Choroid plexus epithelial cell (primary cell): ENCODE measurements at regions not wholly inside any gene's neighbourhood (a gene's known extent, or its start where the extent isn't known, plus 50 kb on each side); places are given as distances from the start of the nearest gene placed in this dataset.

Experiments
- DNase-seq: peaks from one replicate; pipeline ENCODE4 v3.0.0-alpha.2; 2010; ENCODE audit warnings: low read depth
- H3K4me3 ChIP-seq: 2 replicates; pipeline ENCODE4 v1.5.1; 2011; ENCODE audit warnings: low read depth, mild to moderate bottlenecking, control low read depth, low read length, moderate library complexity
- CTCF ChIP-seq: conservative IDR thresholded peaks from 2 replicates; pipeline ENCODE4 v1.5.1; 2011; ENCODE audit warnings: low read depth, mild to moderate bottlenecking, control low read depth, inconsistent platforms, low read length, moderate library complexity

DNA sequence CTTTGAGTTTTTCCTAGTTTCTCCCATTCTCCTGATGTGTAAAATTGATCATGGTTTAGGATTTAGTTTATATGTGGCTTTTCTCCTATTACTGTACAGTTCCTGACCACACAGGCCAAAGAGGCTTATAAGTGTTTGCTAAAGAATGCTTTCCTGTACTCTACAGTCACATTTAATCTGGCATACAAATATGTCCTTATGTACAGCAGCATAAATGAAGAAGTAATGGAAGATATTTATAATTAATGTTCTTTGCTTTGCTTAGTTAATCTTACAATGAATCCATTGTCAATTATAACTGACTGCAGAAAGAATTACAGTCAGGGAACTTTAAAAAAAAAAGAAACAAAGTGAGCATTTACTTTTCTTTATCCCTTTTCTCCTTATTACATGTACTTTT lies 293.9 kb downstream of the KCNC2 start:
- TF ChIP-seq CTCF = no peak
- H3K4me3 ChIP-seq = no peak overlapping the region
- DNase-seq = no peak

DNA sequence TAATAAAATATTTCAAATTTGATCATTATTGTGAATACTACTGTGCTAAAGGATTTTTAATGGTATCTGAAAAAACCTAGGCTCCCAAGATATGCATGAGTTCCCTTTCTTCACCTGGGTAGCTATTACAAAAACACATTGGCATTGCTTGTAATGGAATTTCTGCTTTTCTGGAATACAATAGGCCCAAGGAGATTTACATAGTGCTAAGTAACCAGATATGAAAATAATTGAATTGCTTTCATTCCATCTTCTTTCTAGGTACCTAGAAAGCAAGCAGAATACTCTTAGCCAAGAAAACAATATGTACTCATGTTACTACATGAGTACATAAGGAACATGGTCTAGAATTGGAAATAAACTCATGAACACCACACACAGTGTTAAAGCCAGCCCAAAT lies 291.9 kb downstream of the KCNC2 start:
- H3K4me3 ChIP-seq = no peak overlapping the region
- TF ChIP-seq CTCF = no peak
- no peak for DNase-seq

GRCh38 chr12:74918291-74918690 lies 291.3 kb downstream of the KCNC2 start:
- no peak for DNase-seq
- H3K4me3 ChIP-seq = no peak overlapping the region
- TF ChIP-seq CTCF = no peak

- no peak for DNase-seq
- TF ChIP-seq CTCF = no peak
- no peak overlapping the region for H3K4me3 ChIP-seq
These were observed 287.5 kb downstream of the KCNC2 start for GRCh38 chr12:74922117-74922516.

- H3K4me3 ChIP-seq = no peak overlapping the region
- TF ChIP-seq CTCF = no peak
These were observed 287.0 kb downstream of the KCNC2 start for GRCh38 chr12:74922642-74923041.

GRCh38 chr12:74941670-74942069 lies 268.0 kb downstream of the KCNC2 start:
- H3K4me3 ChIP-seq = no peak overlapping the region
- no peak for TF ChIP-seq CTCF
- no peak for DNase-seq

More at GRCh38 chr12:74922642-74923041, 287.0 kb downstream of the KCNC2 start:
- DNase-seq = no peak

DNA sequence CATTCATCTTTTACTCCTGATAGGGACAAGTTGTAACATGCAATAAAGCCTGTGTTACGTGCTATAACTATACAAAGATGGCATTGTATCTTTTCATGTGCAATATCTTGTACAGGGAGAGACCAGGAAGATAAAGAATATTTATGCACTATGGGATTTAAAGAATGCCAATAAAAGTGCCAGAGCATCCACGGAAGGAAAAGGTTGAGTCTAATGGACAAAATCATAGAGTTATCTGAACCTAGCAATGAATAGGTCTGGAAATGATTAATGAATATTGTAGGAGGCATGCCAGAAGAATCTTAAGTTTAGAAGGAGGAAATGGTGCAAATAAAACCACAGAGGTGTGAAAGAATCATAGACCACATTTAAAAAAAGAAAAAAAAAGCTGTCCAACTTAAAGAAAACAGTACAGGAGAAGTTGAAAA lies 263.9 kb downstream of the KCNC2 start:
- no peak overlapping the region for H3K4me3 ChIP-seq
- no peak for DNase-seq
- TF ChIP-seq CTCF = no peak
